HG03064 (cell line): ENCODE measurements at regions not wholly inside any gene's neighbourhood (a gene's known extent, or its start where the extent isn't known, plus 50 kb on each side); places are given as distances from the start of the nearest gene placed in this dataset.

ENCODE experiments used
- ATAC-seq: cut with Tn5 transposase; IDR thresholded peaks from one replicate; pipeline ENCODE4 v1.9.1; 2021; ENCODE audit warnings: low read depth; ENCODE audit not compliant: unreplicated experiment

GRCh38 chr18:42586601-42587000 lies 528.9 kb downstream of the RIT2 start:
- ATAC-seq, result no peak

DNA sequence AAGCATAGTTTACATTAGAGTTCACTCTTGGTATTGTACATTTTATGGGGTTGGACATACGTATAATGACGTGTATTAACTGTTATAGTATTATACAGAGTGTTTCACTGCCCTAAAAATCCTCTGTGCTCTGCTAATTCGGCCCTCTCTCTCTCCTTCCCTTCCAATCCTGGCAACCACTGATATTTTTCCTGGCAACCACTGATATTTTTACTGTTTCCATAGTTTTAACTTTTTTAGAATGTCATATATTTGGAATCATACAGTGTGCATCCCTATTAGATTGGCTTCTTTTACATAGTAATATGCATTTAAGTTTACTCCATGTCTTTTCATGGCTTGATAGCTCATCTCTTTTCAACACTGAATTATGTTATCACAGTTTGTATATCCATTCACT lies 526.7 kb downstream of the RIT2 start:
- no peak for ATAC-seq

- ATAC-seq, result no peak
Observed at GRCh38 chr18:42604820-42605219, 510.7 kb downstream of the RIT2 start.

- ATAC-seq, result no peak
Observed at GRCh38 chr18:42606886-42607495, 508.5 kb downstream of the RIT2 start.

GRCh38 chr18:42611134-42611533 lies 504.4 kb downstream of the RIT2 start:
- ATAC-seq, result no peak

GRCh38 chr18:42614619-42615293 lies 500.7 kb downstream of the RIT2 start:
- no peak for ATAC-seq

DNA sequence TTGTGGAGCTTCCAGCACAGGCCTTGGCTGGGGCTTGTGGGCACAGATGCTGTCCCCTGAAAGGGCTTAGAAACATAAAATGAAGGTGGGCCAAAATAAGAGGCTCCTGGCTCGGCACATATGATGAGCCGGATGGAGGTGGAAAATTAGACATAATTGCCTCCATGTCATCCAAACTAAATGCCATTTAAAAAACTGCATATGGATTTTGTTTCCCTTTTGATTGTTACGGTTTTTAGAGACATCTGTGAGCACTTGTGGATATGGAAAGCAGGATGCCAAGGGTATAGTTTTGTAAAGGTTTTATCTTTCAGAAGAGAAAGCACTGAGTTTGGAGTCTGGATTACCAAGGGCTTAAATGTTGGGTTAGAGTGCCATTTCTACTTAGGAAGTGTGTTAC lies 498.3 kb downstream of the RIT2 start:
- ATAC-seq, result no peak

- ATAC-seq, result no peak
Observed at GRCh38 chr18:42619771-42620170, 495.7 kb downstream of the RIT2 start.

- ATAC-seq, result no peak
Observed at GRCh38 chr18:42620657-42621056, 494.8 kb downstream of the RIT2 start.

DNA sequence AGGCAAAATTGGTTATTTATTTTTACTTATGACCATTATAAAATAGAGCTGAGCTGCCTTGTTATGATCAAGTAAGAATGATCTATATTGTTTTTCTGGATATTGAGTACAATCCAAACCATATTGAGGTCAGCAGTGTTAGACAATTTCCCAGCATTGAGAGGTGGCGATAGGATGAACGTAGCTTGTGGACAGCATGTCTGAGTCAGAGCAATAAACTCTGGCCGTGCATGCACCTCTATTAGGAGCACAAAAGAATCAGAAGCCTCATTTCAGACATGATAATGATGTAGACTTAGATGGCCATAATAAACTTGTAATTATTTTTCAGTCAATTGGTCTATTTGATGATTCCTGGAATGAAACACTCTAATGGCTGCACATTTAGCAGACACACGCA lies 491.6 kb downstream of the RIT2 start:
- ATAC-seq, result no peak

GRCh38 chr18:42632801-42633200 lies 482.7 kb downstream of the RIT2 start:
- no peak for ATAC-seq

GRCh38 chr18:42635378-42636048 lies 480.0 kb downstream of the RIT2 start:
- no peak for ATAC-seq

DNA sequence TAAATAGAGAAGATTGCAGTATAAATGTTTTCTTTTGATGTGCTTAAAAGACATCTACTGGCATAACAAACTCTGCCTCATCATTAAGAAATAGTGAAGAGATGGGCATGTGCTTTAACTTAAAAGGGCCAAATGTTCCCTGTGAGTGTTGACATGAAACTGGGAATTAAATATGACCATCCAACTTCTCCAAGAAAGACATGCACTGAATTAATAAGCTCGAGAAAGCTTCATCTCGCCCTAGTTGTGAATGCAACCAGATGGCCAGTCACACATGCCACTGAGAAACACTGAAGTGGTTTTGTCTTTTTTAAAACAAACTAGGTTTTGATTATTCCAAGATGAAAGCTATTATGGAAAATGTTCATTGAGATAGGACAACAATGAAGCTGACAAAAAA lies 479.2 kb downstream of the RIT2 start:
- no peak for ATAC-seq

- ATAC-seq, result no peak
Observed at GRCh38 chr18:42640160-42640559, 475.3 kb downstream of the RIT2 start.

- no peak for ATAC-seq
Observed at GRCh38 chr18:42641996-42642395, 473.5 kb downstream of the RIT2 start.

- no peak for ATAC-seq
Observed at GRCh38 chr18:42644729-42645131, 470.8 kb downstream of the RIT2 start.

DNA sequence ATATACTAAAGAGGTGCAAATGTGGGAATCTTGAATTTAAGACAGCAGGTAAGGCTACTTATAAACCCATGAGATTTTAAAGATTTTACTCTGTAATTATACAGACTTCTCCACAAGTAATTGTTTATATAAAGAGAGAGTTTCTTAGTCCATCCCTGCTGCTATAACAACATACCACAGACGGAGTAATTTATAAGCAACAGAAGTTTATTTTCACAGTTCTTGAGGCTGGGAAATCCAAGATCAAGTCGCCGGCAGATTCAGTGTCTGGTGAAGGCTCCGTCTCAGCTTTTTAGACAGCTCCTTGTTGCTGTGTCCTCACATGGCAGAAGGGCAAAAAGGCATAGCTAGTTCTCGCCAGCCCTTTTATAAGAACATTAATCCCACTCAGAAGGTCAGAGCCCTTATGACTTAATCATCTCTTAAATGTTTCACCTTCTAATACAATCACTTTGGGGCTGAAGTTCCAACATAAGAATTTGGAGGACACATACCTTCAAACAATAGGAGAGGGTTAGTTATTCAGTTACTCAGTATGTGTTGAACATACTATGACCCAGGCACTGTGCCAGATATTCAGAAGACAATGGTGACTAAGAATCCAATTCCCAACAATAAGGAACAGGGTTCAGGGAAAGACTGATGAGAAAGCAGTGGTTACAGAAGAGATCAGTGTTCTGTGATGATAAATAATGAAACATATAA lies 466.0 kb downstream of the RIT2 start:
- no peak for ATAC-seq

DNA sequence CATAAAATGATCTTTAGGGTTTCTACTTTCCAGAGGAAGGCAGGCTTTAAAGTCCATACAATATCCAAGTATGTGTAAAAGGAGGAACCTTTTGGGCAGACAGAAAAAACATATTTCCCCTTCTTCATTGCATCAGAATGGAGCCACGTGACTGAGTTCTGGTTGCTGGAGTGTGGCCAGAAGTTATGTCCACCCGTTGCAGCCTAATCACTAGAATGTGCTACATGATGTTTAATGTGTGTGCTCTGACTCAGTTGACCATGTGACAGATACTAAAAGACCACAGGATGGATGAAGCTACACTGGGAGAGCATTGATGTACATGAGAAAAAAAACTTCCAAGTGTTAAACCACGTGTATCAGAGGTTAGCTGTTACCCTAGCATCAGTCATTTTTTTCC lies 460.9 kb downstream of the RIT2 start:
- ATAC-seq, result no peak

GRCh38 chr18:42657551-42657950 lies 457.9 kb downstream of the RIT2 start:
- no peak for ATAC-seq

- no peak for ATAC-seq
Observed at GRCh38 chr18:42658171-42658570, 457.3 kb downstream of the RIT2 start.

- ATAC-seq, result no peak
Observed at GRCh38 chr18:42659187-42659586, 456.3 kb downstream of the RIT2 start.
